ENCODE measurements at regions not wholly inside any gene's neighbourhood (a gene's known extent, or its start where the extent isn't known, plus 50 kb on each side); places are given as distances from the start of the nearest gene placed in this dataset.

- no peak for TF ChIP-seq CEBPB (IDR thresholded peaks at IDR 0.05; ENCODE audit: low read depth, low read length)
- no peak for TF ChIP-seq FOS (IDR thresholded peaks at IDR 0.05; ENCODE audit: low read depth, low read length)
- TF ChIP-seq POLR2A (IDR thresholded peaks at IDR 0.05; ENCODE audit: low read depth, low read length): no peak
- no peak for TF ChIP-seq MXI1 (IDR thresholded peaks at IDR 0.05; ENCODE audit: borderline replicate concordance, low read depth, low read length)
- TF ChIP-seq RFX5 (IDR thresholded peaks at IDR 0.05; ENCODE audit: low read depth, low read length): no peak
- no peak for TF ChIP-seq BHLHE40 (IDR thresholded peaks at IDR 0.05; ENCODE audit: low read depth, low read length)
- no peak for TF ChIP-seq SMC3 (IDR thresholded peaks at IDR 0.05; ENCODE audit: low read depth, low read length)
- TF ChIP-seq CHD1 (IDR thresholded peaks at IDR 0.05; ENCODE audit: low read depth, low read length): no peak
- TF ChIP-seq ELK1 (IDR thresholded peaks at IDR 0.05; ENCODE audit: borderline replicate concordance, low read depth, low read length): no peak
- no peak for TF ChIP-seq NFE2L2 (IDR thresholded peaks at IDR 0.05; ENCODE audit: low read depth, low read length)
- TF ChIP-seq CTCF (conservative IDR thresholded peaks at IDR 0.05; ENCODE audit: low read depth, low read length): no peak
- TF ChIP-seq MAZ (IDR thresholded peaks at IDR 0.05; ENCODE audit: borderline replicate concordance, low read depth, low read length): no peak
- no peak for TF ChIP-seq MAFK (IDR thresholded peaks at IDR 0.05; ENCODE audit: low read depth, low read length)
- Histone ChIP-seq H3K9ac (ENCODE audit: low read depth, low read length) (no peak overlapping the region), H3K18ac (ENCODE audit: low read depth, low read length) (no peak overlapping the region), H3K4me2 (ENCODE audit: low read depth, low read length) (no peak overlapping the region), H3K4ac (ENCODE audit: low read depth, low read length) (no peak overlapping the region), H2BK120ac (ENCODE audit: low read depth, low read length) (no peak overlapping the region), H3K9me3 (ENCODE audit: control insufficient read depth, insufficient read depth, low read length) (0 out of 2 replicates have a peak, but pooled peaks cover 2% of the 10 kb centered on the region), H3K27me3 (ENCODE audit: control insufficient read depth, insufficient read depth, low read length) (no peaks in the 10 kb centered on the region), H3K56ac (ENCODE audit: extremely low read depth, insufficient read depth, low read length) (no peak overlapping the region), H3K36me3 (ENCODE audit: control insufficient read depth, insufficient read depth, low read length) (no peaks in the 10 kb centered on the region), H4K91ac (ENCODE audit: insufficient read depth, low read depth, low read length) (no peak overlapping the region), H4K20me1 (ENCODE audit: insufficient read depth, low read length) (no peaks in the 10 kb centered on the region), H2AK5ac (ENCODE audit: low read depth, low read length) (no peak overlapping the region), H2AK9ac (replicated peaks; ENCODE audit: low read depth, low read length, poor library complexity) (no peak overlapping the region), H2BK5ac (ENCODE audit: low read depth, low read length, poor library complexity, severe bottlenecking) (no peak overlapping the region), H3K14ac (replicated peaks; ENCODE audit: low read depth, low read length) (no peak overlapping the region), H4K8ac (ENCODE audit: low read depth in 2 of 2, low read length in 2 of 2) (no peak overlapping the region), H3K9me1 (ENCODE audit: insufficient read depth, low read length) (no peaks in the 10 kb centered on the region), H3K4me3 (ENCODE audit: insufficient read depth, low read depth, low read length) (no peak overlapping the region), H3K79me1 (ENCODE audit: low read depth in 1 of 2, low read length in 2 of 2) (no peaks in the 10 kb centered on the region), H3K23ac (ENCODE audit: low read depth, low read length) (no peak overlapping the region), H3K27ac (ENCODE audit: insufficient read depth, low read length) (no peak overlapping the region), H2BK15ac (ENCODE audit: low read depth, low read length) (no peak overlapping the region), H2BK20ac (ENCODE audit: low read depth, low read length) (no peak overlapping the region), H4K5ac (ENCODE audit: low read depth, low read length) (no peak overlapping the region), H3K4me1 (ENCODE audit: control insufficient read depth, insufficient read depth, low read length) (peaks cover 3% of the 10 kb centered on the region), H2AFZ (replicated peaks; ENCODE audit: low read length, poor library complexity) (no peak overlapping the region)
- no TSS peak for BruUV-seq (replicated peaks)
- CTCF ChIA-PET: no interaction called here
- in situ Hi-C loops (cut with MboI; ENCODE audit: low sequenced_read_pairs): no loop called here
- ATAC-seq (ENCODE audit: low read depth) (no peak), DNase-seq (no peak)
- POLR2A ChIA-PET (ENCODE audit: unreplicated experiment): no interaction called here
- WGBS, 2 experiments (ENCODE audit: extremely low coverage in 2 of 2, insufficient read length in 1 of 2): 86% methylated on average over 4 of the region's 12 CpGs; no CpG with 5 or more reads in 1 of the 2 experiments
- dilution Hi-C loops (cut with HindIII; ENCODE audit: low sequenced_read_pairs, unreplicated experiment): no loop called here
- intact Hi-C loops (cut with micrococcal nuclease): no loop called here
These were observed 57.2 kb upstream of the ELN start for GRCh38 chr7:73970801-73971229.

Measured in IMR-90 (cell line).